HEK293T (cell line): ENCODE measurements at regions not wholly inside any gene's neighbourhood (a gene's known extent, or its start where the extent isn't known, plus 50 kb on each side); places are given as distances from the start of the nearest gene placed in this dataset.

Experiments
- ARNT ChIP-seq: fragments of 450-650 bp; IDR thresholded peaks from 2 replicates; pipeline ENCODE4 v1.6.1; 2017; ENCODE audit warnings: mild to moderate bottlenecking
- BHLHE40 ChIP-seq: fragments of 450-650 bp; IDR thresholded peaks from 2 replicates; pipeline ENCODE4 v1.6.1; 2016; ENCODE audit warnings: mild to moderate bottlenecking, moderate library complexity, borderline replicate concordance
- ELF4 ChIP-seq: fragments of 450-650 bp; IDR thresholded peaks from 2 replicates; pipeline ENCODE4 v1.6.1; 2017; ENCODE audit warnings: antibody characterized with exemption
- FOXA1 ChIP-seq: fragments of 450-650 bp; IDR thresholded peaks from 2 replicates; pipeline ENCODE4 v1.6.1; 2016; ENCODE audit warnings: mild to moderate bottlenecking
- FOXK2 ChIP-seq: fragments of 450-650 bp; IDR thresholded peaks from 2 replicates; pipeline ENCODE4 v1.6.1; 2016; ENCODE audit warnings: mild to moderate bottlenecking
- FOXM1 ChIP-seq: fragments of 450-650 bp; IDR thresholded peaks from 2 replicates; pipeline ENCODE4 v1.6.1; 2017; ENCODE audit warnings: mild to moderate bottlenecking, borderline replicate concordance
- SP1 ChIP-seq: fragments of 450-650 bp; IDR thresholded peaks from 2 replicates; pipeline ENCODE4 v1.6.1; 2017
- TARDBP ChIP-seq: fragments of 450-650 bp; IDR thresholded peaks from 2 replicates; pipeline ENCODE4 v1.6.1; 2016
- ZNF384 ChIP-seq: fragments of 450-650 bp; IDR thresholded peaks from 2 replicates; pipeline ENCODE4 v1.6.1; 2016
- TF ChIP-seq, protein P1 (sequence below): fragments of 450-650 bp; IDR thresholded peaks from 2 replicates; pipeline ENCODE4 v1.6.1; 2016

DNA sequence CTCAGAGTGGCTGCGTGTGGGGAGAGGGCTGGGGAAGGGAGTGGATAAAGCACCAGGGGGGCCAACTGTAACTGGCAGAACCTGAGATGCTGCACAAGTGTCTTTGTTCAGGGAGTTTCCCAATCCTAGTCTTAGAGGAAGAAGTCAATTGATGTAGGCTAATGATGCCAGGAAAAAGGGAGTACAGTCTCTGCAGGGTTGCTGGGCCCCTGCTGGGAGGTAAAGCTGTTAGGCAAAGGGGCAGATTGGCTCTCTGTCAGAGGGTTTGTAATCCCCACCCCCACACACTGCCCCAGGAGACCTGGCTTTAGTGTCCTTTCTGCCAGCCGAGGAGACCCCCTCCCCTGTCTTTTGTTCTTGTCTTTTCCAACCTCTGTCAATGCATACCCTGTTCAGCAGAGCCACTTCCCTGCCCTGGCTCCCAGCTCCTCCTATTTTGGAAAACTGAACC is 178.4 kb downstream of the KCNA5 start:
- TF ChIP-seq BHLHE40 (no peak), ELF4 (no peak), FOXA1 (no peak), SP1 (no peak), FOXM1 (no peak), ARNT (no peak), ZNF384 (no peak), TARDBP (no peak), FOXK2 (no peak)
- TF ChIP-seq, protein P1, sequence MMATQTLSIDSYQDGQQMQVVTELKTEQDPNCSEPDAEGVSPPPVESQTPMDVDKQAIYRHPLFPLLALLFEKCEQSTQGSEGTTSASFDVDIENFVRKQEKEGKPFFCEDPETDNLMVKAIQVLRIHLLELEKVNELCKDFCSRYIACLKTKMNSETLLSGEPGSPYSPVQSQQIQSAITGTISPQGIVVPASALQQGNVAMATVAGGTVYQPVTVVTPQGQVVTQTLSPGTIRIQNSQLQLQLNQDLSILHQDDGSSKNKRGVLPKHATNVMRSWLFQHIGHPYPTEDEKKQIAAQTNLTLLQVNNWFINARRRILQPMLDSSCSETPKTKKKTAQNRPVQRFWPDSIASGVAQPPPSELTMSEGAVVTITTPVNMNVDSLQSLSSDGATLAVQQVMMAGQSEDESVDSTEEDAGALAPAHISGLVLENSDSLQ = no peak
